ENCODE measurements at regions not wholly inside any gene's neighbourhood (a gene's known extent, or its start where the extent isn't known, plus 50 kb on each side); places are given as distances from the start of the nearest gene placed in this dataset.

DNA sequence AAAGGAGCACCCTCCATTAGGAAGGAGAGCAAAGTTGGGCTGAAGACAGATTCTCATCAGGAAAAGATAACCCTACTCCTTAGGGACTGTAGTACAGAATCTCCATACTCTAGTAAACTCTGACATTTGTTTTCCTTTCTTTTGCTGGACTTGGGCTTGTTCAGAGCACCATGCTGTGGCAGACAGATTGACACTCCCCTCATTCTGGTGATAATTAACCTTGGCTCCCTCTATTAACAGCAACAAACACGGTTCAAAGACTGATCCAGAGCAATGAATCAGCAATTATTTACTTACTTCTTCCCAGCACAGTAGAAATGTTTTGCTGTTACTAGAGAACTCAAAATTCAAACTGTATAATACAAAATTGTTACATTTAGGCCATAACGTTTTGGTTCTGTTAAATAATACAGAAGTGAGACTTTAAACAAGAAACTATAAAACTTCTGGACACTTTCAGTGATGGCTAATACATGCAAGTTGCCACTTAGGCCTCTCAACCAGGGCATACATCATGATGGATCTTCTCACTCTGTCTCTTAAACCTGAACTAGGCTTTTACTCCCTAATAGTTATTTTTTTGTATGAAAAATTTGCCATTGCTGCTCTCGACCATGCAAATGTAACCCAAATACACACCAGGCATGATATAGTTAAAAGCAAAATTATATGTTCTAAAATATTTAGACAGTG, 639.0 kb downstream of the IPMK start:
- TF ChIP-seq EZH2 (IDR thresholded peaks at IDR 0.05; ENCODE audit: insufficient read depth, poor library complexity, severe bottlenecking): no peak
- no peak for TF ChIP-seq EZH2phosphoT487 (IDR thresholded peaks at IDR 0.05; ENCODE audit: insufficient read depth, low read depth)
